ACC112 (cell line): ENCODE measurements at regions not wholly inside any gene's neighbourhood (a gene's known extent, or its start where the extent isn't known, plus 50 kb on each side); places are given as distances from the start of the nearest gene placed in this dataset.
A peak's percentile ranks its signal among the peaks of the same experiment; 100 is the strongest.

Source experiments
- H2AFZ ChIP-seq: fragments of 200-600 bp; sonication (generic); one replicate; pipeline ENCODE4 v1.6.0; 2017; ENCODE audit warnings: antibody characterized with exemption, low read length; ENCODE audit not compliant: unreplicated experiment
- H3K27ac ChIP-seq: fragments of 200-600 bp; sonication (generic); 2 replicates; pipeline ENCODE4 v1.5.1; 2014; ENCODE audit warnings: low read depth, mild to moderate bottlenecking, antibody characterized with exemption, low read length, moderate library complexity
- H3K27me3 ChIP-seq: fragments of 200-600 bp; sonication (generic); 2 replicates; pipeline ENCODE4 v1.6.1; 2014; ENCODE audit warnings: mild to moderate bottlenecking, antibody characterized with exemption, low read length, moderate library complexity, mixed read lengths; ENCODE audit not compliant: insufficient read depth
- H3K36me3 ChIP-seq: fragments of 200-600 bp; sonication (generic); 2 replicates; pipeline ENCODE4 v1.6.1; 2016; ENCODE audit warnings: mild to moderate bottlenecking, antibody characterized with exemption, low read length, moderate library complexity, mixed read lengths; ENCODE audit not compliant: insufficient read depth
- H3K4me1 ChIP-seq: fragments of 200-600 bp; sonication (generic); one replicate; pipeline ENCODE4 v1.6.1; 2016; ENCODE audit warnings: low read length, mixed read lengths; ENCODE audit not compliant: insufficient read depth, unreplicated experiment, control insufficient read depth
- H3K4me3 ChIP-seq: fragments of 200-600 bp; sonication (generic); 2 replicates; pipeline ENCODE4 v1.5.1; 2014; ENCODE audit warnings: mild to moderate bottlenecking, low read depth, low read length
- H3K79me2 ChIP-seq: fragments of 200-600 bp; sonication (generic); one replicate; pipeline ENCODE4 v1.6.0; 2016; ENCODE audit warnings: low read length; ENCODE audit not compliant: control insufficient read depth, unreplicated experiment, insufficient read depth

DNA sequence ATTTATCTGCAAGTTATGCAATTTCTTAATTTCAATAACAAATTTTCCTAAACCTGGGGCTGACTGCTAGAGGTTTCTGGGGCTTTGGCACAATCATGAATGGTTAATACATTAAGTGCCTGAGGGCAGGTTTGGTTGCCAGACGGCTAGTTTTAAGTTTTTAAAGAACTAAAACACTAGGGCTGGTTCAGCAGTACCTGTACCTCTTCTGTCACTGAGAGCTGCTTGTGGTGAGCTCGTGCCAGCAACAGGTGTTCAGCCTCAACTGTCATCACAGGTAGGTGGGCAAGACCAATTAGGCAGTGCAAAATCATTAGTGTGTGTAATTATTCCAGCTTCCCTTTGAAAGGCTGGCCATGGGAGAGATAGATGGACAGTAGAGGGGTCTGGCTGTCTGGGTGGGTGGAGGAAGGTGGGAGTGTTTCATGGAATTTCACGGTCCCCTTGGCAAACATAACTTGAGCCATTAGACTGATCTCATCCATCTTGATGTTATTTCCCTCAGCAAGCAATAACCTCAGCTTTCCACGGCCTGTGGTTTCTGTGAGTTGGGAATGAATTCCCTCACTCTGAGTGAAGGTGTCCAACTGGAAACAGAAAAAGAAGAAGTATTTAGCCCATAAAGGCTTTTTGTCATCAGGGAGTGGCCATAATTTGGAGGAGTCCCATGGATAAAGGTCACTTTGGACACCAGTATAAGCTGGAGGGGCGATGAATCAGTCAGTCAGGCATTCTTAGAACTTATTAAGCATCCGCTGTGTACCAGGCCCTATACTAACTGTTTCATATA, 114.8 kb downstream of the SNX19 start:
- peaks cover 32% of the 10 kb centered on the region for H3K4me1 ChIP-seq
- no peaks in the 10 kb centered on the region for H3K36me3 ChIP-seq
- no peaks in the 10 kb centered on the region for H3K79me2 ChIP-seq
- H3K4me3 ChIP-seq = no peak overlapping the region
- no peak overlapping the region for H2AFZ ChIP-seq
- H3K27me3 ChIP-seq = no peaks in the 10 kb centered on the region
- H3K27ac ChIP-seq = peak overlapping the region; percentile 26; the same call in 1 of the 2 replicates

DNA sequence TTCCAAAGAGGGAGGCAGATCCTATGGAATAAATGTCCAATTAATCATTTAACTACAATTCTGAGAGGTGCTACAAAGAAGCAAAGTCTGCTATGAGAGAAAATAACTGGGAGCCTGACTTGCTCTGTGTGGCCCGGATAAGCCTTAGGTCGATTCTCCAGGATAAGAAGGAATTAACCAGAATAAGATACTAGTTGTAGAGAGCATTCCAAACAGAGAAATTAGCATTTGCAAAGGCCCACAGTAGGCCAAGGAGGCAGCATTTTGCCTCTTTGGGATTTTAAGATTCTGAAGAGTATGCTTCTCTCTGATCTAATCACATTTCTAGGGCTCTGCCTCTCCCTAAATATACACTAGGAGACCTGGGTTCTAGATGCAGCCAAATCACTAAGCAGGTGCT, 113.7 kb downstream of the SNX19 start:
- Histone ChIP-seq H3K36me3 (no peaks in the 10 kb centered on the region), H2AFZ (no peak overlapping the region), H3K4me3 (no peak overlapping the region), H3K4me1 (peaks cover 29% of the 10 kb centered on the region), H3K27ac (no peak overlapping the region), H3K27me3 (no peaks in the 10 kb centered on the region), H3K79me2 (no peaks in the 10 kb centered on the region)

DNA sequence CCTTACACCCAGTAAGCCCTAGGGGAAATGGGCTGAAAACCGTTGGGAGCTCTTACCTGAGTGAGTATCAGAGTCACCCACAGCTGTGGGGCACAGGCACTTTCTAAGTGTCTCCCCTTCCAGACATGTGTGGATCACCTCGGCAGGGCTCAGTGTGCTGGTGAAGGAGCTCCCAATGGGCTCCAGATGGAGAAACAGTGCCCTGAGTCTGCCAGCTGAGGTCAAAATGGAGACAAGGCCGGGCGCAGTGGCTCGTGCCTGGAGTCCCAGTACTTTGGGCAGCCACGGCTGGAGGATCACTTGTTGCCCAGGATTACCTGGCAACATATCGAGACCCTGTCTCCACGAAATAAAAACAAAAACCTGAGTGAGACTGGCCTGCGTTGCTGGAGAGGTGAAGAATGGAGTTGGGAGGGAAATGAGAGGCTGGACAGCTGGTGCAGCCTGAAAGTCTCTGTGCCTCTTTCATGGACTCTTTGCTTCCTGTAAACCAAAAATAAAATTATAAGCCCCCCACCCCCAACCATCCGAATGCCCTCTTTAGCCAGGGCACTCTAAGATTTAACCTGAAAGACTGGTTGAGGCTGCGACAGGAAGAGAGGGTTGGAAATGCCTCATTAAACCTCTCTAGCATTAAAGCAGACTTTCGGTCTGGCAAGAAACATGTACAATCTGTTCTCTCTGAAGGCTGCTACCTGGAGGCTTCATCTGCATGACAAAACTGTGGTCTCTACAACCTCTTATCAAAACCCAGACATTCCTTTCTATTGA, 111.8 kb downstream of the SNX19 start:
- no peaks in the 10 kb centered on the region for H3K79me2 ChIP-seq
- no peaks in the 10 kb centered on the region for H3K36me3 ChIP-seq
- H3K4me3 ChIP-seq = no peak overlapping the region
- H3K27ac ChIP-seq = no peak overlapping the region
- H2AFZ ChIP-seq = no peak overlapping the region
- H3K4me1 ChIP-seq = peaks cover 14% of the 10 kb centered on the region
- no peaks in the 10 kb centered on the region for H3K27me3 ChIP-seq

DNA sequence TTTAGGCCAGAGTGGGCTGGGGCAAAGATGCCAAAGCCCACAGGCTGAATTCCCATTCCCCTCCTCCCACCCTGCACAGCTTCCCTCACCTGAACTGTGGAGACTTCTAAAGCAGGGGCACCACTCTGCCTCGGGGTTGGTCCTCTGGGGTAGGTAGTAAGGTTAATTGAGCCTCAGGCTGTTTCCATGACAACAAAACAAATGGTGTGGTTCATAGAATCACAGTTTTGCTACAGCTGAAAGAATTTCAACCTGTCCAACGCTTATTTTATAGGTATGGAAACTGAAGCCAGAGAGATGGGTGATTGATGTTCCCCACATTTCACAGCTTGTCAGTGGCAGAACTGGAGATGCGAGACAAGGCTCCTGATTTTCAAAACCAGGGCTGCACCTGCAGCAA, 109.5 kb downstream of the SNX19 start:
- Histone ChIP-seq H3K27me3 (no peaks in the 10 kb centered on the region), H3K36me3 (no peaks in the 10 kb centered on the region), H3K4me1 (peaks cover 10% of the 10 kb centered on the region), H2AFZ (no peak overlapping the region), H3K4me3 (no peak overlapping the region), H3K79me2 (no peaks in the 10 kb centered on the region), H3K27ac (no peak overlapping the region)

DNA sequence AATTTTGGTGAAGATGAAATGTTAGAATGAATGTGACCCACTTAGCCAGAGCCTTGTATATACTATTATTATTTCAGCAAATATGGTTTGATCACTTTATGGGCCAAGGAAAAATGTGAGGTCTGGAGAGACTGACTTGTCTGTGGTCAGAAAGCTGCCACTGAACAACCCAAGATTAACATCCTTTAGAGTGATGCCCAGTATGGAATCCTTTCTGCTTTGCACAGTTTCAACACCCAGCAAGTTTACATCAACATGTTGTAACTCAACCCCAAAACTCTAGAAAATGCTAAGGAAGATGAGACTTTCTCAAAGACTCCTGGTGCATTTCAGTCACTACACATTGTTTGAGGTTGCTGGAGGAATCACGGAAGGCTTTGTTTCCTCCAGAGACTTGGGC, 107.7 kb downstream of the SNX19 start:
- Histone ChIP-seq H3K27ac (no peak overlapping the region), H3K4me1 (no peaks in the 10 kb centered on the region), H3K27me3 (no peaks in the 10 kb centered on the region; the same call in 1 of the 2 replicates), H3K36me3 (no peaks in the 10 kb centered on the region), H2AFZ (no peak overlapping the region), H3K79me2 (no peaks in the 10 kb centered on the region), H3K4me3 (no peak overlapping the region)

DNA sequence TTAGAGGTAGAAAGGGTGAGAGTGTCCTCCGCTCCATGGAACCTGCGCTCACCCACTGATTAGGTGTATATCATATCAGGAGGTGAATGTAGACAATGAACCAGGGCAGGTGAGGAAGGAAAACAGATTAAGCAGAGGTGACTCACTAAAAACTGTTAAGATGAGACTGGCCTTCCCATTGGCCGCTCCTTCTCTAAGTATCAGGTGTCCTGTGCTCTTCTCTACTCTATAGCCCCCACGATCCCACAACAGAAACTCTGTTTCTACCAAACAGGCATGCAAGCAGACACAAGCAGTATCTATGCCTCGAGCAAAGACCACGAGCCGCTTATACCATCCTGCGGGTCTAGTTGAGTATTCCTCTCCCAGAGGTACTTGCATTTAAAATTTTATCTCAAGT, 103.1 kb downstream of the SNX19 start:
- Histone ChIP-seq H3K4me1 (no peaks in the 10 kb centered on the region), H3K4me3 (no peak overlapping the region), H2AFZ (no peak overlapping the region), H3K79me2 (no peaks in the 10 kb centered on the region), H3K27ac (no peak overlapping the region), H3K27me3 (peaks cover 7% of the 10 kb centered on the region), H3K36me3 (no peaks in the 10 kb centered on the region)

DNA sequence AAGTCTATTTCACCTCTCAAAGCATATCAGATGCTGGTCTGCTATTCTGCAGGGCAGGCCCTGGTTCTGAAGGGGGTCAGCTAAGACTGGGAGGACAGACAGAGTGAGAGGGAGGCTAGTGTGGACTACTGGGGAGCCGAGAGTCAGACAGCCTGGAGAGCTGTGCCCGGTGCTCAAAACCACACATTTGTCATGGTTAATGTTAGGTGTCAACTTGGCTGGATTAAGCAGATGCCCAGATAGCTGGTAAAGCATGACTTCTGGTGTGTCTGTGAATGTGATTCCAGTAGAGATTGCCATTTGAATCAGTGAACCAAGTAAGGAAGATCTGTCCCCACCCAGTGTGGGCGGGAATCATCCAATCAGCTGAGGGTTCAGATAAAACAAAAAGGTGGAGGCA, 102.6 kb downstream of the SNX19 start:
- Histone ChIP-seq H3K4me1 (no peaks in the 10 kb centered on the region), H3K36me3 (no peaks in the 10 kb centered on the region), H3K27me3 (peaks cover 7% of the 10 kb centered on the region), H2AFZ (no peak overlapping the region), H3K27ac (no peak overlapping the region), H3K4me3 (no peak overlapping the region), H3K79me2 (no peaks in the 10 kb centered on the region)

DNA sequence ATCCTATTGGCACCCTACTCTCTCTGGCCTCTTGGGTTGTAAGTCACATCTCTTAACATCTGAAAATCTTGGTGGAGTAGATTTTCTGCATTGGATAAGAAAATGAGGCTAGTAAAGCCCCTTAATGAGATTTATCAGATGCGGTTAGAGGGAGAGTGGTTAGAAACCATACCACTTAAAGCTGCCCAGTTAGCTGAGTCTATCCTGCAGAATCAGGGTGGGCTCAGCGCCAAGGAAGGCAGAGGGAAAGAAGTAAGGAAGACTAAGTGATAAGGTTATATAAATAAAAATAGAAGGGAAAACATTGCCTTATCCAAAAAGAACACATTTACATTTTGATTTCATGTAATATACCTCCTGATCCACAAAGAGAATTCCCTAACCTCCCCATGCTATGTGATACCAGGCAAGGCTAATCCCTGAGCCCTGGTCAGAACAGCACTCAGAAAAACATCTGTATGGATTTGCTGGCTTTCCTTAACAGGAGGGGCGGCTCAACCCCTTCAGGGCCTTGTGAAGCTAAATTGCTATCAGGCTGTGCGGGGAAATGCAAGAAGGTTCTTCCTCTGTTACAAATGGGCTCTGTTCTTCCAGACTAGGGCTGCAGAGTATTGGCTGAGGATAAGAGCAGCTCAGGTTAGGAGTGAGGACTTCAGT, 101.7 kb downstream of the SNX19 start:
- Histone ChIP-seq H3K27me3 (peaks cover 7% of the 10 kb centered on the region), H3K79me2 (no peaks in the 10 kb centered on the region), H3K36me3 (no peaks in the 10 kb centered on the region), H3K4me3 (no peak overlapping the region), H3K4me1 (no peaks in the 10 kb centered on the region), H2AFZ (no peak overlapping the region), H3K27ac (no peak overlapping the region)

DNA sequence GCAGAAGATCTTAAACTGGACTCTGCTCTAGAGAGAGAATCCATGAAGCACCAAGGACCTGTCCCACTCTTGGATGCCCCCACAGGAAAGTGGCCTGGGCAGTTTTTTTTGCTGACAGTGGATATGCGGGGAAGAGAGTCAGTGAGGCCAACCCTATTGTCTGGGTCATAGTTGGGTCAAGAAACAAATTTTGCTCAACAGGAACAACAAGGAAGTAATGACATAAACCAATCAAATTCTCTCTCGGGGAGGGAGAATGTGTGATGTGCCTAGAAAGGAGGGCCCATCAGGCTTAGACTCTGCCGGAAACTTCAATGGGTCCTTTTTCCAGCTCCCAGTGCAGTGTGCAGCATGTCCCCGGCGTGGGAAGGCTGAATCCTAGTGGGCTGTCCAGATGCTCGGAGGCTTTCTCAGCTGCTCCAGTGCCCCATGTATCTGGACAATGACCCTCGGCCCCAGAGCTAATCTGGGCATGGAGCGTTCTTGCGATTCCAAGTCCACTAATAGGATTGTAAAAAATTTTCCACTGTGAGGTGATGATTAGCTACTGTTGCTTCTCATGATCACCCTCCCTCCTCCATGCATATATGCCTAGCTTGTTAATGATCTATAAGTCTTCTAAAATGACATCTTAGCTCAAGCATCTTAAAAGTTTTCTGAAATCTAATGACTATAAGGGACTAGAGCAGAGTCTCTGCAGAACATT, 101.0 kb downstream of the SNX19 start:
- H3K36me3 ChIP-seq = no peaks in the 10 kb centered on the region
- H3K4me1 ChIP-seq = no peaks in the 10 kb centered on the region
- H3K4me3 ChIP-seq = no peak overlapping the region
- no peak overlapping the region for H3K27ac ChIP-seq
- no peaks in the 10 kb centered on the region for H3K79me2 ChIP-seq
- no peak overlapping the region for H2AFZ ChIP-seq
- H3K27me3 ChIP-seq = peaks cover 7% of the 10 kb centered on the region

DNA sequence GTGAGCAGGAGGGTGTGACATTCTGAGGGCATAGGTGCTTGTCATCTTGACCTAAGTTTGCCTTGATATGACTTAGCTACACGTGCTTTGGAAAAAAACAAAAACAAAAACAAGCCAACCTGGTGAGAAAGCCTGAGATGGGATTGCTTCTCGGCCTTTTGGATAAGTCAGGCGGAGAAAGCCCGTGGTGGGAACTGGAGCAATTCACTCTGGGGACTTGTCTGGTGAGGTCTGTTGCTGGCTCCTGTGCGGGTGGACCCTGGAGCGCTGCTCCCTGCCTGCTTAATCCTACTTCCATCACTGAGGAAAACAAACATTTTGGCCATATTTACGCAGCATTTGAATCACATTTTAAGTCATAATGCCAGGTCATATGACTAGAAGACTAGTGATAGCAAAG, 100.3 kb downstream of the SNX19 start:
- no peak overlapping the region for H3K27ac ChIP-seq
- no peaks in the 10 kb centered on the region for H3K79me2 ChIP-seq
- H3K36me3 ChIP-seq = no peaks in the 10 kb centered on the region
- H3K27me3 ChIP-seq = peaks cover 7% of the 10 kb centered on the region
- no peaks in the 10 kb centered on the region for H3K4me1 ChIP-seq
- H2AFZ ChIP-seq = no peak overlapping the region
- H3K4me3 ChIP-seq = no peak overlapping the region
